ENCODE measurements at regions not wholly inside any gene's neighbourhood (a gene's known extent, or its start where the extent isn't known, plus 50 kb on each side); places are given as distances from the start of the nearest gene placed in this dataset.
"Not testable (repeated sequence)": the region's sequence is repeated elsewhere in the genome, so short reads cannot be mapped to it uniquely, and the experiment has no call there.

DNA sequence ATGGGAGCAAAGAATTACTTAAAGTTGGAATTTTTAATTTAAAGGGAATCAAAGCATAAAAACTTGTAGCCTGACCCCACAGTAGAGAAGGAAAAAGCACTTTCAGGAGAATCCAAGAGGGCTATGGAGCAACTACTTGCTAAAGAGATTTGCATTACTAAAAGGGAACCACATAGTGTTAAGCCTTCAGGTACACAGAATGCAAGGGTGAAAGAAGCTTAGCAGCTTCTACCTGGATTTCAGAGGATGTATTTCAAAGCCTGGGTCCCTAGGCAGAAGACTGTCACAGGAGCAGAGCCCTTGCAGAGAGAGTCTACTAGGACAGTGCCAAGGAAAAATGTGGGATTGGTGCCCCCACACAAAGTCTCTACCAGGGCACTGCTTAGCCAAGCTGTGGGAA, 575.0 kb downstream of the GBE1 start:
- DNase-seq (no peak), ATAC-seq (no peak)

DNA sequence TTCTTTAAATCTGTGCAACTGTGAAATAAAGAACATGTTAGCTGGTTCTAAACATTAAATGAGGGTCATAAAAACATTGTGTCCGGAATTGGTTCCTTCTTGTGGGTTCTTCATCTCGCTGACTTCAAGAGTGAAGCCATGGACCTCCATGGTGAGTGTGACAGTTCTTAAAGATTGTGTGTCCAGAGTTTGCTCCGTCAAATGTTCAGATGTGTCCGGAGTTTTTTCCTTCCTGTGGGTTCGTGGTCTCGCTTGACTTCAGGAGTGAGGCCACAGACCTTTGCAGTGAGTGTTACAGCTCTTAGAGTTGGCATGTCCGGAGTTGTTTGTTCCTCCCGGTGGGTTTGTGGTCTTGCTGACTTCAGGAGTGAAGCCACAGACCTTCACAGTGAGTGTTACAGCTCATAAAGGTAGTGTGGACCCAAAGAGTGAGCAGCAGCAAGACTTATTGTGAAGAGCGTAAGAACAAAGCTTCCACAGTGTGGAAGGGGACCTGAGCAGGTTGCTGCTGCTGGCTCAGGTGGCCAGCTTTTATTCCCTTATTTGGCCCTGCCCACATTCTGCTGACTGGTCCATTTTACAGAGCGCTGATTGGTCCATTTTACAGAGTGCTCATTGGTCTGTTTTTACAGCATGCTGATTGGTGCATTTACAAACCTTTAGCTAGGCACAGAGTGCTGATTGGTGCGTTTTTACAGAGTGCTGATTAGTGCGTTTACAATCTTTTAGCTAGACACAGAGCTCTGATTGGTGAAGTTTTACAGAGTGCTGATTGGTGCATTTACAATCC, 579.2 kb downstream of the GBE1 start:
- not testable (repeated sequence) for DNase-seq, ATAC-seq

DNA sequence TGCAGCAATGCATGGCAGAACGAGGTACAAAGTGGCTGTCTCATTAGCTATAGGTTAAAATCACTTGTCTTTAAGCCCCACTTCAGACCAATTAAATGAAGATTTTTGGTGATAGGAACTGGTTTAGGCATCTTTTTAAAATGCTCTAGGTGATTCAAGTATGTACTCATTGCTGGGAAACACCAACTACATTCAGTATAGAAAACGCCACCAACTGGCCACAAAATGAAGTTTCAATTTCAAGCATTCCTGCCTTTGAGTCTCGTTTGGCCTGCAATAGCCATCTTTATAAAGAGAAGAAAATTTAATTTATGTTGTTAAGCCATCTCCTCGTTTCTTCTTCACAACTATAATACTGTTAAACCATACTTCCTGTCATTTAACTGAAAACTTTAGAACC, 587.9 kb downstream of the GBE1 start:
- DNase-seq (no peak), ATAC-seq (no peak)

DNA sequence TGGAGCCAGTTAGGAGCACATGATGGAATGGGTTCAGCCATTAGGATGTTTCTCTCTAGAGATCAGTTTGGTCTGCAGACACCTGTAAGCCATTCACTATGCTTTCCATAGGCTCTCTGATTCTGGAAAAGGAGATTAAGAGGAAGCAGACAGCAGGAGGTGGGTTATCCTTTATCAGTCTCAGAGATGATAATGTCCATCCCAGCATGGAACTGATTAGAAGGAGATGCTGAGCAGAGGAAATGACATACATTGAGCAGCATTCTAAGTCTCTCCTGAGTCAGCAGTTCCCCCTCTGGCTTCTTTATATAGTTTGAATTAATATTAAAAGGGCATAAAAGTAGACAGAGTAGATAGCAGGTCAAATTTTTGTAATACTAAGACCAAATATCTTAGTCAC, 591.1 kb downstream of the GBE1 start:
- ATAC-seq (no peak), DNase-seq (no peak)

DNA sequence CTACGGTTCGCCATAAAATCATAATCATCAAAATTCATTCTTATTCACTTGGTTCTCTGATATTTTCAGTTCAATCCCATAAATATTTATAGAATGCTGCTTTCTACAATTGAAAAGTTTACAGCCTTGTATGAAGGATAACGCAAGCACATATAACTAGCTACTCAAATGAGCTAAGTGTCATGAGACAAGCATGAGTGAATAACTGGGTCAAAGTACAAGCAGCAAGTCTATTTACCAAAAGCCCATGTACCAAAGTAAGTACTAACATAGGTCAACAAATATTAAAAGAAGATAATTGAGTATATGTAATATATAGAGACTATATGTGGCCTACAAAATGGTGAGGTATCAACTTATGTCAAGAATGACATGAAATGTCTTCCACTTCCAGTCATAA, 596.6 kb downstream of the GBE1 start:
- DNase-seq (no peak), ATAC-seq (no peak)

DNA sequence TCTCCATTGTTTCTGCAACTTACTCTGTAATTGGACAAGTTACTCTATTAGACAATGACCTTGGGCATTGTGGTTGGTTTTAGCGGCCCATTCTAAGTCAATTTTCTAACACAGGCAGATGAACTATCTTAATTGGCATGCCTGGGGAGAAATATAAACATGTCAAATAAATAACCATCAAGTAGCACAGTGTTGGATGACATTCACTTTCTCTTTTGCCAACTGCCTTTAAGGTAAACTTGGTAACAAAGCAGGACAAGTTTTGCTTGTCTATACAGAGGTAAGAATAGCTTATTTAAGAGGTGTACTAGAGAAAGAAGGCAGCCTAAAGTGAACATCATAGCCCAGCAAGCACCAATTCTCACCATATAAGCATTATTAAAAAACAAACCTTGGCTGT, 599.6 kb downstream of the GBE1 start:
- no peak for ATAC-seq
- DNase-seq = no peak

DNA sequence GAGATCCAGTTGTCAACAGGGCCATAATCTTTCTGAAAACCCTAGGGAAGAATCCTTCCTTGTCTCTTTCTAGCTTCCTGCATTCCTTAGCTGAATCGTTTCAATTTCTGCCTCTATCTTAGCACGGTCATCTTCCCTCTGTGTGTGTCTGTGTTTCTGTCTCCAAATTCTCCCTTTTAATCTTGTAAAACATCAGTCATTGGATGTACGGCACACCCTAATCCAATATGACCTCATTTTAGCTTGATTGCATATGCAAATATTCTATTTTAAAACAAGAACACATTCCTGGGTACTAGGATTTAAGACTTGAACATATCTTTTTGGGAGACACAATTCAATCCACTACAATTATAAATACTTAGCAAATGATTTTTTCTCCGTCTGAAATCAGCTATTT, 600.3 kb downstream of the GBE1 start:
- ATAC-seq (no peak), DNase-seq (no peak)

DNA sequence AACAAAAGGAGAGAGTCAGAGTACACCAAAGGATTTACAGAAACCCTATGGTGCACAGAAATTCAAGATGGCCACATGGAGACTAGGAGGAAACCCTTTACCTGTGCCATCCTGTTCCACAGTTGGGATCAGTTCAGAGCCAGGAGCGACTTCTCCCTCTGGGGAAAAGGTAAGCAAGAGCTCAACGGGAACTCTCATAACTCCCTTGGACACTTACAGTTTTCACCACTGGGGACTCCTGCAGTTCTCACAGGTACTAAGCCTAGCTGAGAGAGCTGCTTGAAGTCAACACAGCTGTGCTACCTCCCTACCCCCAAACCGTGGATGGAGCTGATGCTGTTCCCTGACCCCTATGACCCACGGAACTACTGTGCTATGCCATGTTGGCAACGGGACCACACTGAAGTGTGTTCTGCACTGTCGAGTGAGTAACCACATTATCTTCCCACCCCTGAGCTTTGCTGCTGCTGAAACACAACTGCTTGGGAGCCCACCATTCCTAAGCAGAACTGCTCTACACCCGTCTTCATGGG, 606.8 kb downstream of the GBE1 start:
- ATAC-seq (no peak), DNase-seq (no peak)

DNA sequence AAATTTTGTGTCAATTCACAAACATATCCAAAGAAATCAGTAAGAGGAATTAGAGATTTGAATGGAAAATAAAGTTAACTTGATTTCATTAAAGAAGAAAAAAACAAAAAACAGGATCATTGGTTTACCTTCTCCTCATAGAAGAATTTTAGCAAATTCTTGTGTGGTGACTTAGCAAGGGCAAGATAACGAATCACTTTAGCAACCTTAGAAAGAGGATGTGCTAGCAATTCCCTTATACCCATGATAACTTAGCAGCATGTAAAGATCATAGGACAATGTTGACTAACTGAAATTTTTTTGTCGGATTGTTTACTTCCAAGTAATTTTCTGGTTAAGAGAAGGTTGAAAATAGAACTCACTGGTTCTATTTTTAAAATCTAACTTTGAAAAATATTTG, 609.3 kb downstream of the GBE1 start:
- DNase-seq = no peak
- ATAC-seq = no peak

DNA sequence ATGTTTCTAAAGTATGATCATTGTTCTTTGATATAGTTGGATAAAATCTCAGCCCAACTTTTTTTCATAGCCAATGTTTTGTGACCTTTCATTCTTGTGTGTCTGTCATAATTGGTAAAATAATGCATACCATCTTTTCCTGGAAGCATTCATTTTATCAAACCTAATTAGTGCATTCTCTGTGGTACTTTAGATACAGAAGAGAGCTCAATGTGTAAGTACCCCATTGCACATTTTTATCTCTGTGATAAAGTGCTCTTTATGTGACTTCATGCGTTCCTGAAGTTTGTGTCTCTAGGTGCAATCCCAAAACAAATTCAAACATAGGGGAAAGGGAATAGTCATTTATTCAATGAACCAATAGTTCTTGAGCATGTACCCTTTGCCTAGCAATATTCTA, 628.5 kb downstream of the GBE1 start:
- ATAC-seq = no peak

DNA sequence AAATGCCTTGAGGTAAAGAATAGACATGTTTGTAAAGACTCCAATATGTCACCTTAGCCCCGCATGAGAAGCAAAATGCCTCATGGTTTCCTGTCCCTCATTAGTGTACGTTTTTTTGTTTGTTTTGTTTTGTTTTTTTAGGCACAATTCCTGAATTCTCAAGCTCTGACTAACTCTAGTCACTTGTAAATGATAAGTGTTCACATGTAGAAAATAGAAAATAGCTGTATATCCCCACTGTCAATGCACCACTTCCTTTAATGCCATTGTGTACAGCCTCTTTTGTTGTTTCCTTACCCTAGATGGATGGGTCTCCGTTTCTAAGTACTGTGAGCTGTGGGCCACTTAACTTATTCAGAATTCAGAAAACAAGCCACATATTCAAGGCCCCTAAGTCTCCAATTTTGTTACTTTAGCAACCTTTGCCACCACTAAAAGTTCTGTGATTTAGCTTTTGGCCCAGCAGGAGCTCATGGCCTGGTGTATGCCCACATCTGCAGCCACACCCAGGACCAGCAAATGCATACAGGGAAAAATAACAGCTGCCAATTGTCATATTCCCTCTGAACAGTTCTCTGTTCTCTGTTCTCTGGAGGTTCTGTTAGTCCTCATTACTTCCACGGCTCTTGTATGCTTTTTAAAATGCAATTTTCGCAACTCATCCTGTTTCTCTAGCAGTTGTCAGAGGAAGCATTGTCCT, 655.5 kb downstream of the GBE1 start:
- ATAC-seq (no peak), DNase-seq (no peak)

More for the DNA sequence above, 628.5 kb downstream of the GBE1 start:
- no peak for DNase-seq

DNA sequence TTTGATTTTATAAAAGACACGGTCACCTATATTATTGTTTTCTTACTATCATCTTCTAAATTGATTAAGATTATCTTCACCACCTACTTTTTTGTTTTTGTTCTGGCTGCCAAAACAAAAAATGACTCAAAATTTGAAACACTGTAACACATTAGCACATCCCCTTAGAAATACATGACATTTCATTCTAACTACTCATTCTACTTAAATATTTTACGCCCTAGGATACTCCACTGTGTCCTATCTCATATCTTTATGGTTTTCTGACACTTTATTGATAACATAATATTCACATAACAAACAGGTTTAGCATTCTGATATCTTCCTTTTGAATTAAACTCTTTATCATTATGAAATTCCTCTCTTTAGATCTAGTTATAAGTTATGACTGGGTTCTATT, 656.2 kb downstream of the GBE1 start:
- DNase-seq (no peak), ATAC-seq (no peak)

DNA sequence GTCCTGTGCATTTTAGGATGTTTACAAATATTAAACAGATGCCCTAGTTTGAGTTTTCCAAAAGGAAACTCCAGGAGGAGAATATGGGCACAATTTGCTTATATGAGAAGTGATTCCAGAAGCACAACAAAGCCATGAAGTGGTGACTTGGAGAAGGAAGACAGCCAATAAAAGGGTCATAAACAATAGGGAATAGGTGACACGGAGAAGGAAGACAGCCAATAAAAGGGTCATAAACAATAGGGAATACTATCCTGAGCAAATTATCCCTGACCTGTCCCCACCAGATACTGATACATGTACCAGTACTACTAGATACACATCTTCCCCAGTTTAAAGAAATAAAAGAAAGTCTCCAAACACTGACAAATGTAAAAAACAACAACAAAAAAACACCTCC, 663.6 kb downstream of the GBE1 start:
- DNase-seq = no peak
- no peak for ATAC-seq

DNA sequence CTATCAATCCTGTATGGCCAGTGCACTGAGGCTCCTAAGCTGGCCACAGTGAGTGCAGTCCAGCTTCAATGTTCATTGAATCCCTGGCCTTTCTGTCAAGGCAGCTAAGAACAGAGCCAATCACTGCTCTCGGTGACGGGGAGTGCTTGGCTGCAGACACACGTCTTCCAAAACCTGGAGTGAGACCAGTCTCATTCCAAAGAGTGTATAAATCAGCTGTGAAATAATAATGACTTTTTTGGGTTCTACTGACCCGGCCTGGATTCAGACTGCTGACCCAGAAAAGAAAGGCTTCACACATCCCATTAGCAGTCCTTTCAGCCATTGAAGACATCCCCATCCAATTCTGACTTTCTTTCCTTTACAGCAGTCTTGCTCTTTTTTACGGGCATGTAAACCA, 665.5 kb downstream of the GBE1 start:
- DNase-seq = no peak

DNA sequence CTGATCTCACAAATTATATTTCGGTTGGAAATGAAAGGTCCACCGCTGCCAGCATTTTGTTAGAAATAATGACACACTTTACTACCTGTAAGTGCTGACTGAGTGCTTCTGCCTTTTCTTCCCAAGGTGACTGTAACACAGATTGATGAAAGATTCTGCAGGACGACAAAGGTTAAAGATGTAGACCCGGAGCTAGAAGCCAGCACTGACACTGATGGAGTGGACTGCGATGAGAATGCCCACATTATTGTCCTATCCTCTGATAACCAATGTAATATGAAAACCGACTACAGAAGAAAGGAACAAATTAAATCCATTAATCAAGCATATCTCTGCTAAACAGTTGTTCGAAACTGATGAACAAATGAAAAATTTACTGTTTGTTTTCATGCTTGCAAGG, 666.5 kb downstream of the GBE1 start:
- DNase-seq (no peak), ATAC-seq (no peak)

More for the DNA sequence above, 665.5 kb downstream of the GBE1 start:
- ATAC-seq = no peak

DNA sequence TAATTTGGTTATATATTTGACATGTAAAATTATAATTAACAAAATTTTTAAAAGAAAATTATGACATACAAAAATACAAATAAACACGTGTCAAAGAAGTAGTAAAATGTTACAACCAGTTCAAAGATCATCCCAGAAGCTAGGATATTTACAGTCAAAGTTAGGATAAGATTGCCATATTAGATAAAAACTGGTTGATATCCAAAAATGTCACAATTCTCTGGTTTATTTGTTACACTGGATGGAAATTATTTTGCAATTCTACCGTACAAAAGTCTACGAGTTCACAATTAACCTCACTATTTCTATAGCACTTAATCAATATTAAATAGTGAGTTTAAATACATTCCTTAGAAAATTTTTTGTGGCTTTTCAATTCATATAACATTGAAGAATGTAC, 673.8 kb downstream of the GBE1 start:
- ATAC-seq (no peak), DNase-seq (no peak)

DNA sequence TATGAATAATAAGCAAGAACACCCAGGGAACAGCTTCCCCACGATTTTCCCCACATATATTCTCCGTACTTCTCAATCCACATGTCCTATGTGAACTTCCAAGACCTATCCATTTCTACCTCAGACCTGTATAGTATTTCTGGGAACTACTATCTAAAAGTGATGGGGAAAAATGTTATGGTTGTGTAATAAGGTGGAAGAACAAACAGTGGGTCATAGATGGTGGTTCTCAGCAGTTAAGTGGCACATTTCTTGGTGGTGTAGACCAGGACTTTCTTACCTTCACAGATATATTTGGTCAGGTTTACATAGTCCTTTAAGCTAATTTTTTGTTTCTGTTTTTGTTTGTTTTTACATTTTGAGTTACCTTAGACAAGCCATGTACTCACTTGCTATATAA, 675.1 kb downstream of the GBE1 start:
- ATAC-seq (no peak), DNase-seq (no peak)

DNA sequence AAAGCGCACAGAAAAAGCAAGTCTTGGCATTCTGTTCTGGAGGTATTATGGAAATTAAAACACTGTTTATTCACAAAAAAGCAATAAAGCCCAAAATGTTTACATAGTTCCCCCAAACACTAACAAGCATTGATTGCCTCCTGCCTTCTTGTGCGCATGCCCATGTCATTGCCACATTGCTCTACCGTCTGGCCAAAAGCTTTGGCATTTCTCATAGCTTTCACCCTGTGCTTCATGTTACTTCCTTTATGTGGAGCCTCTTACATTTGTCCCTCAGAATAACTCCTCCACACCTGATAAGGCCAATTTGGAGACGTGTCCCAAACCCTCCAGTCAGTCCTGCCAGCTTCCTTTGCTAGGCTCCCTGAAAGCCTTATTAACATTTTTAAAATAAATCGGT, 680.8 kb downstream of the GBE1 start:
- DNase-seq = no peak

DNA sequence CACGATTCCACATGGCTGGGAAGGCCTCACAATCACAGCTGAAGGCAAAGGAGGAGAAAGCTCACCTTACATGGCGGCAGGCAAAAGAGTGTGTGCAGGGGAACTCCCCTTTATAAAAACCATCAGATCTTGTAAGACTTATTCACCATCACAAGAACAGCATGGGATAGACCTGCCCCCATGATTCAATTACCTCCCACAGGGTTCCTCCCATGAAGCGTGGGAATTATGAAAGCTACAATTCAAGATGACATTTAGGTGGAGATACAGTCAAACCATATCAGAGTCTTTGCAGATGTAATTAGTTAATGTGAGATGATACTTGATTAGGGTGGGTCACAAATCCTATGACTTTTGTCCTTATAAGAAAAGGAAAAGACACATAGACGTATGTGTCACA, 688.9 kb downstream of the GBE1 start:
- ATAC-seq = no peak
- DNase-seq = no peak

More for the DNA sequence above, 680.8 kb downstream of the GBE1 start:
- ATAC-seq = no peak

DNA sequence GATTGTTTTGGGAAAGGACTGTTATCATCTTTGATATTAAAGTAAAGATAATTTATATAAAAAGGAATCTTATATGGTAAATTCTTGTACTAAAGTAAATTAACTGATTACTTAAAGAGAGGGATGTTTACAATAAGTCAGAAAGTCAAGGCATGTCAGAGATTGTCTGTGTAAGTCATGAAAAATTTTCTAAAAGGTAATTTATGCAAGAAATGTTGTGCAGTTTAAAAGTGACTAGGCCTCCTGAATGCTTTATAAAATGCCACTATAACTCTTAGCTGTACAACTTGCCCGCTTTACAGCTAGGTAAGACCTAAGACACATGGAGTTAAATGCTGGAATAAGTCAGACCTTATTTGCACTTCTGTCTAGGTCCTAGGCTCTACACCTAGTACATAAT, 692.9 kb downstream of the GBE1 start:
- ATAC-seq = no peak

DNA sequence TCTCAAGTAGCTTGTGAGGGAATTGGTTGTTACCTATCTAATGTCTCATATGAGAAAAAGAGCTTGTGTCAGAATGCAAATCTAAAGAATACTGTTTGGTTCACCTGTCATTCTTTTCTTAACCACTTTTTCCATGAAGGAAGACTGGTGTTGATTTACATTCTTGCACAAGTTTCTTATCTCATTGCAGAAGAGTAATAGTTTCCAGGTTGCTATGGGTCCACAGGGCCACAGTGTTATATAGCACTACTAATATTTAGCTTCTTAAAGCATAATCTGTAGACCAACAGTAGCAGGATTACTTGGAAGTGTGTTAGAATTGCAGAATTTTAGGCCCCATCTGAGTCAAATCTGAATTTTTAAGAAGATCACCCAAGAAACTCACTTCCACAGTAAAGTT, 697.5 kb downstream of the GBE1 start:
- DNase-seq (no peak), ATAC-seq (no peak)

More for the DNA sequence above, 692.9 kb downstream of the GBE1 start:
- no peak for DNase-seq

DNA sequence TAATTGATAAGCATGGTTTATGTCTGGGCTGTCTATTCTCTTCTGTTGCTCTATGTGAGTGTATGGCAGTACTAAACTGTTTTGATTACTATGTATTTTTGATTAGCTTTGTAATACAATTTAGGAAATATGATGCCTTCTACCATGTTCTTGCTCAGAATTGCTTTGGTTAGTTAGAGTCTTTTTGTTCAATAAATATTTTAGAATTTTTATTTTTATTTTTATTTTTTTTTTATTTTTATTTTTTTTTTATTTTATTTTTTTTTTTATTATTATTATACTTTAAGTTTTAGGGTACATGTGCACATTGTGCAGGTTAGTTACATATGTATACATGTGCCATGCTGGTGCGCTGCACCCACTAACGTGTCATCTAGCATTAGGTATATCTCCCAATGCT, 710.3 kb downstream of the GBE1 start:
- not testable (repeated sequence) for DNase-seq, ATAC-seq

DNA sequence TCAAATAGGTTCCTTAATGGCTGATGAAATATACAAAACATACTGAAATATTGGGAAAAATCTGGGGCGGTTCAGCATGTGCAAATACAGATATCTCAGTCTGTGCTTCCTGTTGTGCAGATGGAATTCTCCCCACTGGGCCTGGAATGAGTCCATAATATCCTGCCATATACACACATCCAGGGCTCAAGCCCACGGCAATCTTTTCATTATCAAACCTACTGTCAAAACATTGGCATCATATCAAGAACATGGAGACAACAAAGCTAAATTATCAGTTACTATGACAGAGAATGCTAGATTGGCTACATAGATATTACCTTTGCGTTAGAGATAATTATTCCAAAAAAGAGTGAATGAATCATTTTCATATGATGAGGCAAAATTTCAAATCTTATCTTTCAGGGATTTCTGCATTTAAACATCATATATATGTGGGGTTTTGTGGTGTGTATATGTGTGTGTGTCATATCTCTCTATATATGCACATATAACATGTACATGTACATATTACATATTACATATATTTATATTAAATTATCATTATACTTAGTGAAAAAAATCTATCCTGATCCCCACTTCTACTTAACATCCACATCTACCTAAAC, 713.3 kb downstream of the GBE1 start:
- DNase-seq = no peak
- ATAC-seq = no peak
